ENCODE measurements at regions not wholly inside any gene's neighbourhood (a gene's known extent, or its start where the extent isn't known, plus 50 kb on each side); places are given as distances from the start of the nearest gene placed in this dataset.

DNA sequence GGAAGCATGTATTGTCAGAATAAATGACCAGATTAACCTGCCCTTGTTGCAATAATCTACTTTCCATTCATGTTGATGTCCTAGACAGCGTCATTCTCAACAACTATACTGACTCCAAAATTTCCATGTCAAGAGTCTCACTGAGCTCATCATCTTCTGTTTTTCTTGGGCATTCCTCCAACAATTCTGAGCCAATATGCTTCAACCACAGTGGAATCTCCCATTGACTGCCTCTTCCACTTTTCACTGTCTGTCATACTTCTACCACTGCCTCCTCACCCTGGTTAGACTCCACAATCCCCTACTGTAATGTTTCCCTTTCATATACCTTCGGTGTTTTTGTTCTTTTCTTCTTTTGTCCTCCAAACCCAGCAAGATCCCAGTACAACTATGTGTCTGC is 162.8 kb downstream of the TLE1 start:
- intact Hi-C loops (cut with DNase I), result no loop called here
- Histone ChIP-seq H3K4me3 (no peak overlapping the region), H3K4me1 (peaks cover 25% of the 10 kb centered on the region), H3K27me3 (no peaks in the 10 kb centered on the region), H3K9me3 (no peaks in the 10 kb centered on the region), H3K27ac (no peak overlapping the region), H3K36me3 (replicated peaks in 1 of 2; ENCODE audit: insufficient read depth in 1 of 2, low read depth in 2 of 2) (no peaks in the 10 kb centered on the region)
- no peak for TF ChIP-seq POLR2A (IDR thresholded peaks at IDR 0.05)
- TF ChIP-seq CTCF (IDR thresholded peaks at IDR 0.05), result no peak
- 88 to 95% methylated on average over 2 of the region's 2 CpGs for WGBS, 2 donors
- ATAC-seq (no peak), DNase-seq (no peak)

DNA sequence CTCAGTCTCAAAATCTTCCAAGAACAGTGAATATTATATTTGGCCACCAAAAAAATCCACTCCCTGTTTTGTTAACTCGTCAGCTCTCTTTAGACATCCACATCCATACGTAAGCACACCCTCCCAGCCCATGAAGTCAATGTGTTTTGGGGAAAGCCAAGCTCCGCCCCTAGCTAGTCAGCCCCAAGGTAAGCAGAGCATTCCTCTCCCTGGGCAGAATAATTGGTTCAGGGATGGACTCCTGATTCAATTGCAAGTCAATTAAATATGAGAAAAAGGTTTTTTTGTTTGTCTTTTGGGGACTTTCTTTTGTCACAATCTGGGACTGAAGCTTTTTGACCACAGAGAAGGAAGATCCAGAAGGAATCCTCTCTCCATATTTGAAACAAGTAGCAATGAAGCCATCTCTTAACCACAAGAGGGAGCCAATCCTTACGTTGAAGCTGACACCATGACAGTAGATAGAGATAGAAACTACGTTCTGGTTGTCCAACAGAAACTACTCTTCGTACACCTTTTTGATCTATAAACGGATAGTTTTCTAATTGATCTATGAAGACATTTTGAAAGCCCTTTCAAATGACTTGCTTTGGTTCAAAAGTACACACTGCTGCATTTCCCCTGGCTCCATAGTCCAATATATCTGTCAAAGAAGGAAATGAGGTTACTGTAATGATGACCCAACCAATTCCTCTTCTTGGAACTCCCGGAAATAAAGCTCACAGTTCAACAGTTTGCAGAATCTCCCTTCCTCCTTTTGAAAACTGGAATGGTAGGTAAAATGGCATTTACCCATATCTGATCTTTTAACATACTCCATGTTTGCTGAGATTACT is 166.4 kb downstream of the TLE1 start:
- Histone ChIP-seq H3K4me1 (peaks cover 10% of the 10 kb centered on the region), H3K27me3 (no peaks in the 10 kb centered on the region), H3K4me3 (no peak overlapping the region), H3K27ac (peak overlapping the region in 1 of 4 donors; percentile 3), H3K36me3 (replicated peaks in 1 of 2; ENCODE audit: insufficient read depth in 1 of 2, low read depth in 2 of 2) (no peaks in the 10 kb centered on the region), H3K9me3 (no peaks in the 10 kb centered on the region)
- intact Hi-C loops (cut with DNase I), result no loop called here
- TF ChIP-seq CTCF (IDR thresholded peaks at IDR 0.05) (peak; percentile 30 to 71 (median 68)), POLR2A (IDR thresholded peaks at IDR 0.05) (no peak)
- ATAC-seq (peak; percentile 87), DNase-seq (peak; percentile 46 to 61 (median 54))
- WGBS, 2 donors, result 21 to 28% methylated on average over 8 of the region's 8 CpGs

DNA sequence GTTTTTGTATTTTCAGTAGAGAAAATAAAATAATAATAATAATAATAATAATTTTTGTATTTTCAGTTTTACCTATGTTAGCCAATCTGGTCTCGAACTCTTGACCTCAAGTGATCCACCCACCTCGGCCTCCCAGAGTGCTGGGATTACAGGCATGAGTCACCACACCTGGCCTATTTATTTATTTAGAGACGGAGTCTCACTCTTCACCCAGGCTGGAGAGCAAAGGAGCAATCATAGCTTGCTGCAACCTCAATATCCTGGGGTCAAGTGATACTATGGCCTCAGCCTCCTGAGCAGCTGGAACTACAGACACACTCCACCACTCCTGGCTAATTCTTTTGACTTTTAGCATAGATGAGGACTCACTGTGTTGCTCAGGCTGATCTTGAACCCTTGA is 167.5 kb downstream of the TLE1 start:
- peaks cover 10% of the 10 kb centered on the region for H3K4me1 ChIP-seq
- DNase-seq (no peak), ATAC-seq (no peak)
- intact Hi-C loops (cut with DNase I), result no loop called here
- TF ChIP-seq POLR2A (IDR thresholded peaks at IDR 0.05), result no peak
- no peak for TF ChIP-seq CTCF (IDR thresholded peaks at IDR 0.05)
- 52 to 63% methylated on average over 3 of the region's 3 CpGs for WGBS, 2 donors
- no peak overlapping the region for H3K4me3 ChIP-seq
- H3K36me3 ChIP-seq (replicated peaks in 1 of 2; ENCODE audit: insufficient read depth in 1 of 2, low read depth in 2 of 2), result no peaks in the 10 kb centered on the region
- H3K27me3 ChIP-seq, result no peaks in the 10 kb centered on the region
- H3K9me3 ChIP-seq, result no peaks in the 10 kb centered on the region
- no peak overlapping the region for H3K27ac ChIP-seq

GRCh38 chr9:81519816-81520495 is 169.4 kb downstream of the TLE1 start:
- no peaks in the 10 kb centered on the region for H3K9me3 ChIP-seq
- intact Hi-C loops (cut with DNase I), result no loop called here
- H3K27me3 ChIP-seq, result no peaks in the 10 kb centered on the region
- H3K4me3 ChIP-seq, result no peak overlapping the region
- TF ChIP-seq CTCF (IDR thresholded peaks at IDR 0.05) (no peak), POLR2A (IDR thresholded peaks at IDR 0.05) (no peak)
- no peak for ATAC-seq
- H3K27ac ChIP-seq, result no peak overlapping the region
- peaks cover 10% of the 10 kb centered on the region for H3K4me1 ChIP-seq
- no peaks in the 10 kb centered on the region for H3K36me3 ChIP-seq (replicated peaks in 1 of 2; ENCODE audit: insufficient read depth in 1 of 2, low read depth in 2 of 2)
- 74 to 79% methylated on average over 2 of the region's 2 CpGs for WGBS, 2 donors
- no peak for DNase-seq

Data from body of pancreas (tissue), 4 donors.